HL-60 (cell line): ENCODE measurements at regions not wholly inside any gene's neighbourhood (a gene's known extent, or its start where the extent isn't known, plus 50 kb on each side); places are given as distances from the start of the nearest gene placed in this dataset.

ENCODE experiments used
- CTCF ChIP-seq: IDR thresholded peaks from one replicate; pipeline ENCODE4 v1.5.1; 2011; ENCODE audit warnings: low read length, control low read depth, inconsistent platforms; ENCODE audit not compliant: insufficient read depth
- GABPA ChIP-seq: IDR thresholded peaks from 2 replicates; pipeline ENCODE4 v1.6.1; 2012; ENCODE audit warnings: low read depth
- POLR2AphosphoS5 ChIP-seq: IDR thresholded peaks from 2 replicates; pipeline ENCODE4 v1.6.1; 2012; ENCODE audit warnings: low read depth

GRCh38 chr7:35319606-35320005, 65.7 kb upstream of the TBX20 start:
- TF ChIP-seq CTCF (no peak), GABPA (no peak), POLR2AphosphoS5 (no peak)
